NCI-H748 treated with DMSO at 0.1 percent for 48 hours (cell line): ENCODE measurements at regions not wholly inside any gene's neighbourhood (a gene's known extent, or its start where the extent isn't known, plus 50 kb on each side); places are given as distances from the start of the nearest gene placed in this dataset.
A peak's percentile ranks its signal among the peaks of the same experiment; 100 is the strongest.
"Not testable (repeated sequence)": the region's sequence is repeated elsewhere in the genome, so short reads cannot be mapped to it uniquely, and the experiment has no call there.

Source experiments
- DNase-seq: peaks from one replicate; lab custom pipeline; 2025; lab: John Stamatoyannopoulos, UW

- no peak for DNase-seq
Observed at GRCh38 chr18:30446605-30447004, 595.9 kb downstream of the DSC3 start.

GRCh38 chr18:30444544-30444943, 598.0 kb downstream of the DSC3 start:
- DNase-seq = no peak

- no peak for DNase-seq
Observed at GRCh38 chr18:30440351-30440750, 602.2 kb downstream of the DSC3 start.

- DNase-seq = no peak
Observed at GRCh38 chr18:30439174-30439573, 603.4 kb downstream of the DSC3 start.

- no peak for DNase-seq
Observed at GRCh38 chr18:30432349-30432748, 610.2 kb downstream of the DSC3 start.

GRCh38 chr18:30419399-30419798, 623.1 kb downstream of the DSC3 start:
- not testable (repeated sequence) for DNase-seq

GRCh38 chr18:30415903-30416302, 626.6 kb downstream of the DSC3 start:
- no peak for DNase-seq

- DNase-seq = no peak
Observed at GRCh38 chr18:30409120-30409519, 633.4 kb downstream of the DSC3 start.

GRCh38 chr18:30406728-30407127, 635.8 kb downstream of the DSC3 start:
- DNase-seq = no peak

- DNase-seq = no peak
Observed at GRCh38 chr18:30405038-30405437, 637.5 kb downstream of the DSC3 start.

- DNase-seq = no peak
Observed at GRCh38 chr18:30404422-30404821, 638.1 kb downstream of the DSC3 start.

- no peak for DNase-seq
Observed at GRCh38 chr18:30403278-30403677, 639.3 kb downstream of the DSC3 start.

GRCh38 chr18:30387401-30387800, 655.1 kb downstream of the DSC3 start:
- no peak for DNase-seq

- no peak for DNase-seq
Observed at GRCh38 chr18:30386624-30387023, 655.9 kb downstream of the DSC3 start.

GRCh38 chr18:30385684-30386083, 656.9 kb downstream of the DSC3 start:
- DNase-seq = no peak

- DNase-seq = no peak
Observed at GRCh38 chr18:30381826-30382225, 660.7 kb downstream of the DSC3 start.

- no peak for DNase-seq
Observed at GRCh38 chr18:30378097-30378496, 664.4 kb downstream of the DSC3 start.

GRCh38 chr18:30376515-30376914, 666.0 kb downstream of the DSC3 start:
- DNase-seq = peak; percentile 7

- no peak for DNase-seq
Observed at GRCh38 chr18:30361864-30362540, 680.5 kb downstream of the DSC3 start.

GRCh38 chr18:30359521-30359920, 683.0 kb downstream of the DSC3 start:
- no peak for DNase-seq

- DNase-seq = no peak
Observed at GRCh38 chr18:30358555-30358954, 684.0 kb downstream of the DSC3 start.

GRCh38 chr18:30352551-30353168, 689.9 kb downstream of the DSC3 start:
- DNase-seq = no peak

- no peak for DNase-seq
Observed at GRCh38 chr18:30350263-30350662, 692.3 kb downstream of the DSC3 start.

- DNase-seq = no peak
Observed at GRCh38 chr18:30343090-30343489, 699.5 kb downstream of the DSC3 start.
